Right lobe of liver (tissue), 6 donors: ENCODE measurements at regions not wholly inside any gene's neighbourhood (a gene's known extent, or its start where the extent isn't known, plus 50 kb on each side); places are given as distances from the start of the nearest gene placed in this dataset.

Experiments
- ATAC-seq, 4 donors: fragments of 200-7000 bp; cut with Tn5 transposase; one replicate each; pipeline ENCODE4 v1.9.1; 2020; ENCODE audit warnings: mild to moderate bottlenecking in 4 of 4, moderate library complexity in 4 of 4
- DNase-seq, 3 donors: peaks; one replicate each; pipeline ENCODE4 v3.0.0-alpha.2; 2020
- H3K27ac ChIP-seq, 3 donors: fragments of 200-600 bp; one replicate each; pipeline ENCODE4 v1.8.0; 2022
- H3K27me3 ChIP-seq, 2 donors: fragments of 200-600 bp; one replicate each; pipeline ENCODE4 v1.8.0; 2022
- H3K36me3 ChIP-seq, 4 donors: fragments of 200-600 bp; sonication (generic) in 1 of 4; one replicate each; pipeline versions ENCODE4 v1.5.1 to v1.8.0; 2017 to 2022; ENCODE audit warnings: control low read depth in 1 of 4
- H3K4me1 ChIP-seq, 4 donors: fragments of 200-600 bp; sonication (generic) in 1 of 4; one replicate each; pipeline versions ENCODE4 v1.5.1 to v1.8.0; 2017 to 2022; ENCODE audit warnings: control low read depth in 1 of 4
- H3K4me3 ChIP-seq, 3 donors: fragments of 200-600 bp; one replicate each; pipeline ENCODE4 v1.8.0; 2022
- H3K9me3 ChIP-seq, 4 donors: fragments of 200-600 bp; sonication (generic) in 1 of 4; one replicate each; pipeline versions ENCODE4 v1.5.1 to v1.8.0; 2017 to 2022; ENCODE audit warnings: control low read depth in 1 of 4
- CTCF ChIP-seq, 4 donors: fragments of 200-600 bp in 3 of 4; fragments of 450-650 bp in 1 of 4; IDR thresholded peaks; one replicate each; pipeline versions ENCODE4 v1.5.1 to v1.8.0; 2016 to 2022; ENCODE audit warnings: antibody characterized with exemption in 4 of 4, mild to moderate bottlenecking in 2 of 4
- POLR2A ChIP-seq: fragments of 450-650 bp; IDR thresholded peaks from one replicate; pipeline ENCODE4 v1.6.1; 2017; ENCODE audit warnings: antibody characterized with exemption, mild to moderate bottlenecking
- WGBS: methylation state at CpG from one replicate; pipeline ENCODE4 v1.1.6; 2018; ENCODE audit warnings: low coverage, low lambda C conversion rate; ENCODE audit not compliant: insufficient coverage; ENCODE audit errors: missing lambda C conversion rate; 5-methylcytosine and 5-hydroxymethylcytosine counted together
- intact Hi-C, 2 donors: fragments of 100-400 bp; cut with DNase I; formaldehyde crosslinking; loops; one replicate each; pipeline versions ENCODE4 v1.11.2 to v1.14.1; 2022
- donor health status: DM: no; HTN: yes; CAD: no.
- donor health status: DM: no; HTN: no; CAD: no.
- donor health status: DM: no; HTN: no; CAD: no.
- donor health status: DM: no; HTN: yes; CAD: no.
- donor health status: DM: no; HTN: yes; CAD: no.

DNA sequence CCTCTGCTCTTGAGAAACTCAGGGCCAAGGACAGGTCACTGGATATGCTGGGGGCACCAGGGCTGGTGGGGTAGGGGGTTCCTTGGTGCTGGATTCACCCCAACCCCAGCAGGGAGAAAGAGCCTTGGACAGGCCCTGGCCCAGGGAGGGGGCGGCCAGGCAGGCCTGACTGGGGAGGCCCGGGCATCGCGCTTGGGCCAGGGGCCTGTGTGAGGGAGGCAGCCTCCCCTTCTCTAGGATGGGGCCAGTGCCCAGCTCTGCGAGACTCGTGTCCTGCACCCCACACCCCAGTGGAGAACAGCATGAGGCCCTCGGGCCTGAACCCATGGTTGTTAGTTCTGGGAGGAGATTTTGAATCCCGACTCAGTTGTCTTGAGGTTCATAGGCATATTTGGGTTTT is 217.1 kb downstream of the ZNF248 start:
- Histone ChIP-seq H3K27me3 (no peaks in the 10 kb centered on the region), H3K9me3 (no peaks in the 10 kb centered on the region), H3K36me3 (no peaks in the 10 kb centered on the region), H3K27ac (no peak overlapping the region), H3K4me3 (no peak overlapping the region), H3K4me1 (no peaks in the 10 kb centered on the region)
- intact Hi-C loops: no loop called here
- DNase-seq (no peak), ATAC-seq (peak in 1 of 4 donors; percentile 40)
- WGBS: 50% methylated on average over 1 of the region's 8 CpGs
- TF ChIP-seq CTCF (IDR thresholded peaks at IDR 0.05) (no peak), POLR2A (no peak)

DNA sequence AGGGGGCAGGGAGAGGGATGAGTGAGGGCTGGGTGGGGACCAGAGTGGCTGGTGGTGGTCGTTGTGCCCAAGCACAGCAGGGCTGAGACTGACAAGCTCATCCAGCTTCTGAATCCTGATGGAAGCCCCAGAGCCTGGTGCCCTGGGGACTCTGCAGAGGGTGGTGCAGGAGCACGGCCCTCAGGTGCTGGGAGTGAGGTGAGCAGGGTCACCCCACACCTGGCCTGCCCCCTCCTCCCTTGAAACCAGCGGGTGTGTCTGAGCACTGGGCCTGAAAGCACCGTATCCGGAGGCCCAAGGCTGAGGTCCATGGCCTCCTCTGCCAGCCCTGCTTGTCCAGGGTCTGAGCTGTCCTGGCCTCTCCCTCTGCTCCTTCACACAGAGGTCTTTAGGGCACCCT is 218.2 kb downstream of the ZNF248 start:
- no peak for TF ChIP-seq POLR2A
- TF ChIP-seq CTCF (IDR thresholded peaks at IDR 0.05): no peak
- no peak for DNase-seq

DNA sequence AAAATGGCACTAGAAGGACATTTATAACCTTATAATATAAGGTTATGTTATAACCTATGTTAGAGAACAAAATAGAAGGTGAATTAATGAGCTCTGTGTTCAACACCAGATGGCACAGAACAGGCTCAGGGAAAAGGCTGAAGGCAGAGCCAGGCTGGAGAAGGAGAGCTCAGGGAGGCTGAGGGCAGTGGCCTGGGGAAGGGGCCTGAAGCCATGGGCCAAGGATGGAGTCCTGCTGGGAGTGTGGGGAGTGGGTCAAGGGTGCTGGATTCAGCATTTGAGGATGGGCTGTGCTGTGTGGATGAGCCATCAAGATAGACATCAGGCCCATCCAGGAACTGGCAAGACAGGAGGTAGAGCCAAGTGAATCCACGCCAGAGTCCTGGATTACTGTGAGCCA is 218.8 kb downstream of the ZNF248 start:
- Histone ChIP-seq H3K36me3 (no peaks in the 10 kb centered on the region), H3K4me1 (no peaks in the 10 kb centered on the region), H3K27ac (no peak overlapping the region), H3K27me3 (no peaks in the 10 kb centered on the region), H3K9me3 (no peaks in the 10 kb centered on the region), H3K4me3 (no peak overlapping the region)
- ATAC-seq: no peak
- DNase-seq: no peak
- TF ChIP-seq POLR2A: no peak
- TF ChIP-seq CTCF (IDR thresholded peaks at IDR 0.05): no peak
- intact Hi-C loops: no loop called here
- WGBS: 0% methylated on average over 1 of the region's 1 CpG

More for the DNA sequence above, 218.2 kb downstream of the ZNF248 start:
- H3K9me3 ChIP-seq: no peaks in the 10 kb centered on the region
- H3K27ac ChIP-seq: no peak overlapping the region
- no CpG with 5 or more reads among the region's 5 CpGs for WGBS
- no peaks in the 10 kb centered on the region for H3K27me3 ChIP-seq
- intact Hi-C loops: no loop called here
- H3K4me1 ChIP-seq: no peaks in the 10 kb centered on the region
- no peaks in the 10 kb centered on the region for H3K36me3 ChIP-seq
- ATAC-seq: peak in 2 of 4 donors; percentile 9 to 16
- H3K4me3 ChIP-seq: no peak overlapping the region

- Histone ChIP-seq H3K4me1 (no peaks in the 10 kb centered on the region), H3K36me3 (no peaks in the 10 kb centered on the region), H3K27me3 (no peaks in the 10 kb centered on the region), H3K4me3 (no peak overlapping the region), H3K9me3 (no peaks in the 10 kb centered on the region), H3K27ac (no peak overlapping the region)
- intact Hi-C loops: no loop called here
- DNase-seq (no peak), ATAC-seq (peak in 1 of 4 donors; percentile 35)
- WGBS: 80% methylated on average over 1 of the region's 20 CpGs
- no peak for TF ChIP-seq POLR2A
- TF ChIP-seq CTCF (IDR thresholded peaks at IDR 0.05): no peak
Observed at GRCh38 chr10:37634351-37634880, 223.0 kb downstream of the ZNF248 start.

- H3K36me3 ChIP-seq: no peaks in the 10 kb centered on the region
- no peak overlapping the region for H3K4me3 ChIP-seq
- no peaks in the 10 kb centered on the region for H3K9me3 ChIP-seq
- TF ChIP-seq CTCF (IDR thresholded peaks at IDR 0.05): no peak
- no peak for TF ChIP-seq POLR2A
- H3K4me1 ChIP-seq: no peaks in the 10 kb centered on the region
- ATAC-seq (no peak), DNase-seq (no peak)
- intact Hi-C loops: no loop called here
- no peaks in the 10 kb centered on the region for H3K27me3 ChIP-seq
- H3K27ac ChIP-seq: no peak overlapping the region
- 72% methylated on average over 2 of the region's 2 CpGs for WGBS
Observed at GRCh38 chr10:37632641-37633040, 224.8 kb downstream of the ZNF248 start.
